Globus pallidus (tissue), 1 donor: ENCODE measurements at regions not wholly inside any gene's neighbourhood (a gene's known extent, or its start where the extent isn't known, plus 50 kb on each side); places are given as distances from the start of the nearest gene placed in this dataset.

ENCODE experiments used
- DNase-seq: peaks from one replicate; pipeline ENCODE4 v3.0.0-alpha.2; 2015; ENCODE audit warnings: low spot score

DNA sequence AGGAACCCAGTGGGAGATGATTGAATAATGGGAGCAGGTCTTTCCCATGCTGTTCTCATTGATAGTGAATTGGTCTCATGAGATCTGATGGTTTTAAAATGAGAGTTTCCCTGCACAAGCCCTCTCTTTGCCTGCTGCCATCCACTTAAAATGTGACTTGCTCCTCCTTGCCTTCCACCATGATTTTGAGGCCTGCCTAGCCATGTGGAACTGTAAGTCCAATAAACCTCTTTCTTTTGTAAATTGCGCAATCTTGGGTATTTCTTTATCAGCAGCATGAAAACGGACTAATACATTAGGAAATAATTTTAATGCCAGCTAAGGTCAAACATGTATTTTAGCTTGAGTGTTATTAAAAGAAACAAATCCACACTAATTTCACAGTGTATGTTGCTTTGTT, 517.6 kb upstream of the ALCAM start:
- no peak for DNase-seq

GRCh38 chr3:104854468-104854867, 512.2 kb upstream of the ALCAM start:
- DNase-seq = no peak

GRCh38 chr3:104855702-104856101, 511.0 kb upstream of the ALCAM start:
- DNase-seq = no peak

DNA sequence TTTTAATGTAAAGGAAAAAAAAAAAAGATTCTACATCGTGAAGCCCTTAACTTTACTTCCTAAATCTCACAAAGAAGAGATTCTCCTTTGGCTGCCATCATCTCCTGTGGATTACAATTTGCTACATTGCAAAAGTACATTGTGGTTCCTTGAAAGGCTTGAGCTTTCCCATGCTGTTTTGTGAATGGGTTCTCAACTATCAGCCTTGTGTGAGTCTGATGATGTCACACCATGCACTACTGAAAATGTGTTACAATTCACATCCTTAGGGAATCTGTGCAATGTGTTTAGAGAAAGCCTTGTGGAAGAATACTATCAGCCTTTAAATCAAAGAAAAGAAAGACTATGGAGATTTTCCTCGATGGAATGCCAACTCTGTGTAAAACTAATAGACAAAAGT, 510.0 kb upstream of the ALCAM start:
- no peak for DNase-seq

DNA sequence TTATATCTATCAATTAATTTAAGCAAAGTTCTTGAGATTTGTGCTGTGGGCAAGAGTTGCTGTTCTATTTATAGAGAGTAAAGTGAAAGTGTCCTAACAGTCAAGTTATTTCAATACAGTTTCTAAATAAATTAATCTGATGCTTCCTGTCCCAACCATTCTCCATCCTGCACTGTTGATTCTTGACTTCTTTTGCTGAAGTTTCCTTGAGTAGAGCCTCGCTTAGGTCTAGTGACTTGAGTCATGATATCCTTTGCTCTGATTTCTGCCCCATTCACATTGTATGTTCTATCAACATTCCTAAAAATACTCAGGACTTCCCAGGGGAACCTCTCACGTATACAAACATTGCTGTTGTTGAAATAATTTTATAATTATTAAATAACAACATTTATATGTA, 498.4 kb upstream of the ALCAM start:
- DNase-seq = no peak

GRCh38 chr3:104870276-104870675, 496.4 kb upstream of the ALCAM start:
- no peak for DNase-seq

DNA sequence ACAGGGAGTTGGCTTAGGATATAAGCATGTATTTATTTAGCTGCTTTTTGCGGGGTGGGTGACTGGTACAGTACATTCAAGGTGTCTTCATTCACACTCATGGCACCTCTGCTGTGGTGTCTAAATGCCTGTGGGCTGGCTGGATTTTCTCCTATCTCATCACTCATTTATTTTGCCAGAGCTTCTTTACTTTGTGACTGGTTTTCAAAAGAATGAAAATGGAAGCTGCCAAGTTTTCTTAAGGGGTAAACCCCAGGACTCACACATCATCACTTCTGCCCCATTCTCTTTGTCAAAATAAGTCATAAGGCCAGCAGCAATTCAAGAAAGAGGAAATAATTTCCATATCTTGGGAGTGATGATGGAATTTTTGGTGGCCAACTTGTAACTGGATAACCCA, 493.4 kb upstream of the ALCAM start:
- no peak for DNase-seq

- DNase-seq = no peak
These were observed 488.3 kb upstream of the ALCAM start for GRCh38 chr3:104878395-104878794.

GRCh38 chr3:104879919-104880318, 486.8 kb upstream of the ALCAM start:
- no peak for DNase-seq

DNA sequence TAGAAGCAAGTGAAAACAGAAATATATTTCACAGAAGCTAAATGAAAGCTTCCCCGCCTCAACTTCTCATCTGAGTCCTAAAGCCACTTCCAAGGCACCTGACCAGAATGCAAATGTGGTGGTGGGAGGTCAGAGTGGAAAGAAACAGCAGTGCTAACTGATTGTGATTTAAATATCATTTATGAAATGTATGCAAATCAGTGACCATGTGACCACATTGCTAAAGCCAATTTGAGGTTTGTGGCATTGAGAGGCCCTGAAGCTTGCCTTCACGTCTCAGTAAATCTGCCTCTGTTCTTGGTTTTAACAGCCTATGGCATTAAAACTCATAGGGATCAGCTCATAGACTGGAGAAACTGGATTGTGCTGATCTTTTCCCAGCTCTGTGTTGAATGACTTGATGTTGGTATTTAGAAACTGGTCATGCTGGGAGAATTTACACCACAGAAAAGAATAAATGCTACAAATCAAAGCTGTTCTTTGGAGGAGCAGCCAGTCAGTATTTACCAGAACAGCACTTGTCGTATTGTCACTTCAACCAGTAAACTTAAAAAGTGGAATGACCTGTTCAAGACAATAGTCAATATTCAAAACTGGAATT, 481.4 kb upstream of the ALCAM start:
- DNase-seq = no peak

DNA sequence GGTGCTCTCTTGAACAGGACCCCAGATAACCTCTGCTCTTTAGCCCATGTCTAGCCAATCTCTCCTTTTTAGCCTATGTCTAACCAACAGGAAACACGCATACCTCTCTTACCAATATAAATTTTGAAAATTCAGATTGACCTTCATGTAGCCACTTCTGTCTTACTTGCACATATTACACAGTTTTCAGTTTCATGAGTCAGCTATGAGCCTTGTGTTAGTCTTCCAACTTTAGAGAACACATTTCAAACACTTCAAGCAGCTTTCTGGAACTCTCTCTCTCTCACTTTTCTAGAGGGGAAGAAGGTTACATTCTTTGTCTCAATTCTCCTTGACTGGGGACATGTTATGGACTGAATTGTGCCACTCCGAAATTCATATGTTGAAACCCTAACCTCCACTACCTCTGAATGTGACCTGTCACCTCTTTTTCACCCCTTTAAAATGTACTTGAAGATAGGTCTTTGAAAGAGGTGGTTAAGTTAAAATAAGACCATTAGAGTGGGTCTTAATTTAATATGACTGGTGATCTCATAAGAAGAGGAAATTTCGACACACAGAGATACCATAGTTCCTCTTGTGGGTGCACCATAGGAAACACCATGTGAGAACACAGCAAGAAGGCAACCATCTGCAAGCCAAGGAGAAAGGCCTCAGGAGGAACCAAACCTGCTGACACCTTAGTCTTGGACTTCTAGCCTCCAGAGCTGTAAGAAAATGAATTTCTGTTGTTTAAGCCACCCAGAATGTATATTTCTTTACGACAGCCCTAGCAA, 480.3 kb upstream of the ALCAM start:
- DNase-seq = peak; percentile 3

DNA sequence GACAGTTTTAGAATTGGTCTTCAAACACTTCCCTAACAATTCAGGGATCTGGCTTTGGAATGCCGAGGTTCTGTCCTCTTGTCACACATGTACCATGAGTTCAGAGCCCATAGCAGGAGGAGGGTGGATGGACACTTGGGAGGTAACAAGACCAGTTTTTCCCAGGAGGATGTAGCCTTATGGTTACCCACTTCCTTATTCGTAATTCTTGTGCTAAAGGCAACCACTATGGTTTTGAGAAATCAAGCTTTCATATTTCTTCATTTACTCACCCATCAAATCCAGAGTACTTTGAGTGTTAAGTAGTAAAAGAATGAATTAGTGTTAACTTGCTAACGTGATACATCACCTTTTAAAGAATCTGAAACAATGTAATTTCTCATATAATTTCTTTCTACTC, 479.6 kb upstream of the ALCAM start:
- no peak for DNase-seq

DNA sequence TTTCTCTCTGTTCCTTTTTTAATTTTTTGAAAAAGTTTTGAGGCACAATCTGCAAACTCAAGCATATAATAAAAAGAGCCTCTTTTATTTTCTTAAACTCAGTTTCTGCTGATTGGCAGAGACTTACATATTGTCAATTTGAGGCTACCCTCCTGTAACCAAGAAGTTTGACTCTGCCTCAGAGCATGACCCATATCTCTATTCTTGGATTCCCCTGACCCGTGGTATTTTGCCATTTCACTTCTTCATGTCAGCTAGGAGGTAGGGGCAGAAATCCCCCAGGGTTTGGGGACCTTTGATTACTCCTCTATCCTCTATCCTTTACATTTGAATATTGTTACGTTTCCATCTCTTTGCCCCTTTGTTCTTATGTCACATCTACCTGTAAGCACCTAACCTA, 479.1 kb upstream of the ALCAM start:
- no peak for DNase-seq

DNA sequence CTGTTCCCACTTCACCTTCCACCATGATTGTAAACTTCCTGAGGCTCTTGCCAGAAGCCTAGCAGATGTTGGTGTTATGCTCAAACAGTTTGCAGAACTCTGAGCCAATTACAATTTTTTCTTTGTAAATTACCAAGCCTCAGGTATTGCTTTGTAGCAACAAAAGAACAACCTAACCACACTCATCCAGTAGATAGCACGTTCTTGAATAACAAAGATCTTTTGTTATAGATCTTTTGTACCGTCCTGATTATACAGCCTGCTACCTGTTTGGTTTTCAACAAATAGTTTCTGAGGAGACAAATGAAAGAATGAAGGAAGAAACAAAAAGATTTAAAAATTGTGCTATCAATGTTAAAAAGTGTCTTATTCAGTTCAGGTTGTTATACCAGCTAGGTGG, 474.7 kb upstream of the ALCAM start:
- DNase-seq = no peak

DNA sequence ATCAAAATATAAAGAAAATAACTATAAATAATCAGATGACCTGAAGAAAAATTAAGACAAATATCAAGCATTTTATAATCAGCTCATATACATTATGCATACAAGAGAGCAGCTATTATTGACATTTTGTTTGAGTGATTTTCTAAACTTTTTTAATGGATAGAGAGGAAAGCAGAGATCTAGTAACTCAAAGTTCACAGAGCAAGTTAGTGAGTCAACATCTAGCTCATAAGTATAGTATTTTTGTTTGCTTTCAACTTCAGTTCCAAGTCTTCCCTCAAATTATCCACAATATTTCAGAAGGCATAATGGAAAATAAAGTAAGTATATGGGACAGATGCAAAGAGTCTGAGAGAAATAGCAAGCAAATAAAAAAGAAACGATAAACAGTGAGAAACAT, 470.1 kb upstream of the ALCAM start:
- DNase-seq = no peak

- no peak for DNase-seq
These were observed 465.3 kb upstream of the ALCAM start for GRCh38 chr3:104901396-104901795.

DNA sequence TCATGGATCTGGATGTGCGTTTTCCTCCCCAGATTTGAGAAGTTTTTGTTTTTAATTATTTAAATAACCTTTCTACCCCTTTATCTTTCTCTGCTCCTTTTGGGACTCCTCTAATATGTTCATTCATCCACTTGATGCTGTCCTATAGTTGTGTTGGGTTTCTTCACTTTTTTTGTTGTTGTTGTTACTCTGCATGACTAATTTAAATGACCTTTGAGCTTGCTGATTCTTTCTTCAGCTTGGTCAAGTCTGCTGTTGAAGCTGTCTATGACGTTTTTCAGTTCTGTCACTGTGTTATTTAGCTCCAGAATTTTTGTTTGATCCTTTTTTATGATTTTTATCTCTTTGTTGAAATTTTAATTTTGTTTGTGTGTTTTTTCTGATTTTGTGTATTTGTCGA, 463.6 kb upstream of the ALCAM start:
- no peak for DNase-seq

GRCh38 chr3:104906001-104906639, 460.6 kb upstream of the ALCAM start:
- no peak for DNase-seq

DNA sequence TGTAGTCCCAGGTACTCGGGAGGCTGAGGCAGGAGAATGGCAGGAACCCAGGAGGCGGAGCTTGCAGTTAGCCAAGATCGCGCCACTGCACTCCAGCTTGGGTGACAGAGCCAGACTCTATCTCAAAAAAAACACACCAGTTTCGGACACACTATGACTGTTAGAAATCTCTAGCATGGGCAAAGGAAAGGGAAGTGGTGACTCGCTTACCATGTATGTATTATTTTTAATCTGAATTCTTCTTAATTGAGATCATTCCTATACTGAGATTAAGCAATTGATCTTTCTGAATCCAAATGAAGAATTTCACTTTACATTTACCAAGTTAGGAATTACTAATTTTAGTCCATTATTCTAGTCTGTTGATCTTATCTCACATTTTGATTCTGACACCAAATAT, 459.2 kb upstream of the ALCAM start:
- no peak for DNase-seq

- DNase-seq = no peak
These were observed 457.9 kb upstream of the ALCAM start for GRCh38 chr3:104908761-104909160.

DNA sequence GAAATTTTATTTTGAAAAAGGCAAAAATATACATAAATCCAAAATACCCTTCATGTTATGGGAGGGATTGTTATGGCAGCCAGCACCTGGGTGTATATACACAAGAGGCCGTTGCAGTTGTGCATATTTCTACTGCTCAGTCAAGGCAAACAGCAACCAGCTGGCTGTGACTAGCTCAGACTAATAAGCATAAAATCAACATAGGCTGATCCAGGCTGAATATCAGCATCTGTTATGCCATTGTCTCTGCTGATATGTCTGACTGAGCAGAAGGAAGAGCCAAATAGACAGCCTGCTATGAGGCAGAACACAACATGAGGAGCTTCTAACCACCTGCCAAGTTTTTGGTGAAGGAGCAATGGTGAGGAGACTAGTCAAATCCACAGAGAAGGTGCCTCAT, 457.5 kb upstream of the ALCAM start:
- DNase-seq = no peak

DNA sequence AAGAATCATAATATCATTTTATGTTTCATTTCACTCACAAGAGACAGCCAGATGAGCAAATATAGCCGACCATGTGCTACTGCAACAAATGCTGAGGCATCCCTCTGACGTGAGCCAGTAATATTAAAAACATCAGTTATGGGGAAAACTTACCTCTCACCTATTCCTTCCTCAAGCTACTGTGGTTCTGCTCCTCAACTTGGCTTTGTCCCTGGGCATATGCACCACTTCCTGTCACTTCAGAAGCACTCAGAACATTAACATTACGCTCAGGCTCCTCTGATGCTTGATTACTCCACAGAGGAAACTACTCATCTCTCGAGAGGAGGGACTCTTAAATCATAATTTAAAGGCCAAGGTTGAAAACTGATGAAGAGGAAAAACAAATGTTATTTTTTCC, 457.0 kb upstream of the ALCAM start:
- no peak for DNase-seq

DNA sequence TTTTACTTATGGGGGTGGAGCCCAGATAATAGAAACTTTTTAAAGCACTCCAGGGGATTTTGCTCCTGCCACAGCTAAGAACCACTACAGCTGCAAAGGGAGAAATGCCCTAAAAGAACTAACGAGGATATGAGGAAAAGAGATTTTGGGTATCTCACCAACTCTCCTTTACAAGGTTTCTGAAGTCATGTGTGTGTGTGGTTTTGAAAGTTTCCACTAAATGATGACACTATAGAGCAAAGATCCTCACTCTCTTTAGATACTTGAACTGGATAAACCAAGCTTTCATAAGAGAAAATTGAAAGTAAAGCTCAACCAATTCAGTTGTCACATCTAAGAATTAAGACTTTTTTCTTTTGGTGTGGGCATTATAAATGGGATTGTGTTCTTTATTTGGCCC, 455.3 kb upstream of the ALCAM start:
- DNase-seq = no peak

- no peak for DNase-seq
These were observed 449.7 kb upstream of the ALCAM start for GRCh38 chr3:104916971-104917370.
